ELF-1 (cell line): ENCODE measurements at regions not wholly inside any gene's neighbourhood (a gene's known extent, or its start where the extent isn't known, plus 50 kb on each side); places are given as distances from the start of the nearest gene placed in this dataset.
"Not testable (repeated sequence)": the region's sequence is repeated elsewhere in the genome, so short reads cannot be mapped to it uniquely, and the experiment has no call there.

Source experiments
- DNase-seq: peaks from one replicate; pipeline ENCODE4 v3.0.0-alpha.2; 2016; ENCODE audit warnings: low read depth, low spot score

DNA sequence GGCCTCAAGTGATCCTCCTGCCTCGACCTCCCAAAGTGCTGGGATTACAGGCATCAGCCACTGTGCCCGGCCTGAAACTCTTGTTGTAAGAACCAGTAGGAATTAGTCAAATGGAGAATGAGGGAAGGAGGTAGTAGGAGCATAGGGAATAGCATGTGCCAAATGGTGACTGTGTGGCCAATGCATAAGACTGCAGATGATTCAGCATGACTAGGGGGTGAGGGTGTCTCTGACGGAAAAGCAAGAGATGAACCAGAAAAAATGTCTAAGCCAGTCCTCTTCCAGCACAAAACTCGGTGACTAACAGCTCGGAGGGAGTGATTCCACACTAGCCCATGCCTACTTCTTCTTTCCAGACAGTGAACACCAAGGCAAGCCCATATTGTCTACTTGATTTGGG lies 58.2 kb upstream of the DUSP21 start:
- no peak for DNase-seq

- DNase-seq, result no peak
Measured at GRCh38 chrX:44784241-44784640, 59.6 kb upstream of the DUSP21 start.

- DNase-seq, result no peak
Measured at GRCh38 chrX:44778254-44778653, 65.6 kb upstream of the DUSP21 start.

GRCh38 chrX:44775726-44776125 lies 68.1 kb upstream of the DUSP21 start:
- no peak for DNase-seq

DNA sequence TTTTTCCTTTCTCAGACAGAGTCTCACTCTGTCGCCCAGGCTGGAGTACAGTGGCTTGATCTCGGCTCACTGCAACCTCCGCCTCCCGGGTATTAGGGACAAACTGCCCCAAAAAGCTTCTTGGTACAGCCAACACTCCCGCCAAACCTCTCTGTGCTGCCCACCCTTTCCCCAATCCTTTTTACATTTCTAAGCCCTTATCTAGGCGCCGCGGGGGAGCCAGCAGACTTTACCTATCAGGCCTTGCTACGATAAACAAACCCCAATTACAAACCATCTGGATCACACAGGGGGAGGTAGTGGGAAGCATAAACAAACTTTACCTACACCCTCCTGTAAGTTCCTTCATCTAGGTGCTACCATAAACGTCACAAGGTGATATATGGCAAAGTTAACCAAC lies 69.8 kb upstream of the DUSP21 start:
- DNase-seq, result peak; percentile 87

DNA sequence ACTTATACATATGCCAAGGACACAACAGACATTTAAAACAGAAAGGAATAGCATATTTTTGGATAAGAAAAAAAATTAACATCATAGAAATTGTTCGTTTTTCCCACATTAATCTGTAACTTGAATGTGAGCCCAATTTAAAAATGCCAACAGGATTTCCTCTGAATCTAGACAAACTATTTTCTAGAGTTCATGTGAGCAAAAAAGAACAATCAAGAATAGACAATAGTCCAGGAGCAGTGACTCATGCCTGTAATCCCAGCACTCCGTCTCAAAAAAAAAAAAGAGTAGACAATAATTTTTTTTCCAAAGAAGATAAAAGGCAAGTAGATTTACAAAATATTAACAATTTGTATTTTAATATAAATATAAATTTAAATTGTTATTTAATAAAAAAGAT lies 73.7 kb upstream of the DUSP21 start:
- no peak for DNase-seq

DNA sequence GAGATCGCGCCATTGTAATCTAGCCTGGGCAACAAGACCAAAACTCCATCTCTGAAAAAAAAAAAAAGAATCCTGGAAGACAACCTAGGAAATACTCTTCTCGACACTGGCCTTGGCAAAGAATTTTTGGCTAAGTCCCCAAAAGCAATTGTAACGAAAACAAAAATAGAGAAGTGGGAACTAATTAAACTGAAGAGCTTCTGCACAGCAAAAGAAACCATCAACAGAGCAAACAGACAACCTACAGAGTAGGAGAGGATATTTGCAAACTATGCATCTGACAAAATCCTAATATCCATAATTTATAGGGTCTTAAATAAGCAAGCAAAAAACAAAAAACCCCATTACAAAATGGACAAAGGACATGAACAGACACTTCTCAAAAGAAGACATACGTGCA lies 76.5 kb upstream of the DUSP21 start:
- DNase-seq, result no peak

- DNase-seq, result no peak
Measured at GRCh38 chrX:44765556-44765955, 78.3 kb upstream of the DUSP21 start.

DNA sequence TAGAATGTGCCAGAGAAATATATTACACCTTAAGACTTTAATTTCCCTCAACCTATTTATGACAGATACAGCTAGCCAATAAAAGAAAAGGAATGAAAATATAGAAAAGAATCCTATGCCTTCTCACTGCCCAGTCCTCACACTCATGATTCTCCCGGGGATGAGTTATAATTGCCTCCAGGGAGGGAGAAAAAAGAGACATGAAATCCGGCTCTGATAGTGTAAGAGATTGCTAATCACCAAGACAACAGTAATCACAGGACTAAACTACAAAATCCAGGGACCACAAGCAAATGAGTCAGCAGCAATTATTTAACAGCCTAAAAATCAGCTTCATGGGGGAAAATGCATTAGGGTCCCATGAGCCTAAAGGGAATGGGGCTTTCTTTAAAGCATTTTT lies 95.9 kb upstream of the DUSP21 start:
- DNase-seq, result no peak

DNA sequence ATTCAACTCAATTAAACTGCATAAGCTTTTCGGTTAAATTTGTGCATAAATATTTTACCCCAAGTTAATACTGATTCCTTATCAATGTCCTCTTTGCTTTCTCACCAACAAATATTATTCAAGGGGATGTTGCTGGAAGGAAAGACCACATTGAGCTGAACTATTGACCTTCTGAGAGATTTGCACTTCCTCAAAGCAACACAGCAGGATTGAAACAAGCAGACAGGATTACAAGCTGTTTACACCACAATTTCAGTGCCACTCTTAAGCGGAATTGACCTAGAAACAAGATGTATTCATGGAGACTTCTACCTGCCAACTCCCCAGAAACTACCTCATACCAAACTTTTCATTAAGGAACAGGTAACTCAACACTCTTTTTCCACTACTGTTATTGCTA lies 96.5 kb upstream of the DUSP21 start:
- no peak for DNase-seq

- no peak for DNase-seq
Measured at GRCh38 chrX:44744799-44745198, 99.0 kb upstream of the DUSP21 start.

DNA sequence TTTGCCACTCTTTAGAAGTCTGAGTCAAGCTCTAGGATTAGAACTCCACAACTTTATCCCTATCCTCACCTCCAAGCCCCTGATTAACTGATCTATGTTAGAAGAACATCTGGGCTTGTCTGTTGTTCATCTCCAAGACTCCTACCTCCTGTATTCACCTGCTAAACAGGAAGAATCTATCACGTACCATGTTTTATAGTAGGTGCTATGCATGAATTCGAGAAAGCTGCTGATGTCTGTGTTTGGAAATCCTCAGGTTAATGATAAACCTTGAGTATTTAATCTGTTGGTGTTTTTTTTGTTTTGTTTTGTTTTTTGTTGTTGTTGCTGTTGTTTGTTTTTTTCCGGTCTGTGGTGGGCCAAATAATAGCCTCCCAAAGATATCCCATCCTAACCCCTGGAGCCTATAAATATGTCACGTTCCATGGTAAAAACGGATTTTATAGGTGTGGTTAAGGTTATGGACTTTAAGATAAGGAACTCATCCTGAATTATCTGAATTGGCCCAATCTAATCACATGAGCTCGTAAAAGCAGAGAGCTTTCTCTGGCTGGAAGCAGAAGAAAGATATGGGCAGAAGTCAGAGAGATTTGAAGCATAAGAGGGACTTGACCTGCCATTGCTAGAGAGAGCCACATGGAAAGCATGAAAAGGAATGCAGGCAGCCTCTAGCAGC lies 101.2 kb upstream of the DUSP21 start:
- DNase-seq, result no peak

- not testable (repeated sequence) for DNase-seq
Measured at GRCh38 chrX:44741859-44742258, 102.0 kb upstream of the DUSP21 start.

GRCh38 chrX:44741458-44741857 lies 102.4 kb upstream of the DUSP21 start:
- not testable (repeated sequence) for DNase-seq

- no peak for DNase-seq
Measured at GRCh38 chrX:44735498-44735897, 108.3 kb upstream of the DUSP21 start.

DNA sequence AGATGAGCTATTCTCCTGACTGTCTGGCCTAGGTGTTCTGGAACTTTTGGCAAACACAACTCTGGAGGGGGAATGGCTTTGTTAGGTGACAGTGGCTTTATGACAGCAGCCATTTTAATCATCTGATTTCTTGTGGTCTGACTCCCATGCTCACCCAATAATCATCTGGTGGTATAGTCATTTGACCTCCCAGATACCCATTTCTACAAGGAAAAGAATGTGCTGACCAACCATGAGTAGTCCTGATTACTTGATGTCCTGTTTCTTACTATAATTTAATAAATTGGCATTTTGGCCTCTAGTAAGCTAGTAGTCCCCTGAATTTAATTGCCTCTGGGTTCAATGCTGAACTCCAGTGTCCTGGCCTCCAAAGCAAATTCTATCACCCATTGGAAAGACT lies 109.9 kb upstream of the DUSP21 start:
- no peak for DNase-seq

GRCh38 chrX:44731160-44731559 lies 112.7 kb upstream of the DUSP21 start:
- DNase-seq, result no peak

GRCh38 chrX:44723426-44723825 lies 120.4 kb upstream of the DUSP21 start:
- no peak for DNase-seq

DNA sequence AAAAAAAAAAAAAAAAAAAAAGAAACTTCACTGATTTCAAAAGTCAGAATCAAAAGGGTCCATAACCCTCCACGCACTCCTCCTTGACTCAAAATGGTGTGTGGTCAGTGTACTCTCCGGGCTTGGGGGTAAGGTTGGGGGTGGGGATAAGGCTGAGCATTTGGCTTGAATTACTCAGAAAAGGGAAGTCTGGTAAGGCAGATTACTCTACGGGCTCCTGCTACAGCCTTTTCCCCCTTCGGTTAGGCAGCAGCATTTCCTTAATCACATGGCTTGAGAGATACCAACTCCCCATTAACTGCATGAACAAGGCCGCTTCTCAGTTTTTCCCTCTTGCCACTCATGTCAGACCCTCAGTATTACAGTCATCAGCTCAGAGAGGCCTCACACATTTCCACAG lies 135.4 kb upstream of the DUSP21 start:
- peak; percentile 3 for DNase-seq

DNA sequence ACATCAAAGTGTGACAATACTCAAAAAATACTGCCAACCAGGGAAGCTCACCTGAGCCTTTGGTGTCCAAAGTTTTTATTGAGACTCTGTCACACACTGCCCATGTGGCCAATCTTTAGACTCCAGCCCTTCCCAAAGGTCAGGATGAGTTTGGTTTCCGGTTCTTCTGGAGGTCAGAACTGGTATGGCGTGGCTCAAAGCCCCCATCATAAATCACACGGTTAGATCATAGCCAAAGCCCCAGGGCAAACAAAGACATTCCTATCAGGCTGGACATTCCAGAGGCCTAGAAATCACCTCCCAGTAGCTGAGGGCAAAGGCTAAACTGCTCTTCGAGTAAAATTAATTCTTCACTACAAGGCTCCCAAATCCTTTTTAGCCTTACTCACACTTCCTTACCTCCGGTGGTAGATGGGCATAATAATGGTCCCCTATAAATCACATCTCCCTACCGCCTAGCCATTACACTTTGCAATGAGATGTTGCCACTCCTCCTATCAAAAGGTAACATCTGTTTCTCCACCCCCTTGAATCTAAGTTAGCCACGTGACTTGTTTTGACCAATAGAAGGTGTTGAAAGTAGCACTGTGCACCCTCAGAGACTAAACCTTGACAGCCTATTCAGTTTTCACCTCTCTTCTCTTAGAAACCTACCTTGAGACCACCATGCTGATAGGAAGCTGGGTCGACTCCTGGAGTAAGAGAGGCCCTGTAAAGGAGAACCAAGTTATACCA lies 137.8 kb upstream of the DUSP21 start:
- DNase-seq, result peak; percentile 92

DNA sequence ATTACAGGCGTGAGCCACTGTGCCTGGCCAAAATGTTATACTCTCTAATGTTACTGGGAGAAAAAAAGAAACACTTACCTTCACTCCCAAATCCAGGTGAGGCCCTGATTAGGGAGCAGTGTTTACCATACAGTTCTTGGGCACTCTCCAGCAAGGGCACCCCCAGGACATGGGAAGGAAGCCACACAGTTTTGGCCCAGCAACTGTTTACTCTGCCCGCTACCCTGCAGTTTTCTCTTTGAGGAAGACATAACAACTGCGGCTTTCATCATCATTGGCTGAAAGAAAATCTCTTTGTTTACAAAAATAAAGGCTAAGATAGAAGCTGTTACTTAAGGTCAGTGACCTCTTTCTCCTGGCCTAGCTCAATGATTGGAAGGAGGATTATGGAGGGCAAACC lies 145.5 kb upstream of the DUSP21 start:
- peak; percentile 17 for DNase-seq

GRCh38 chrX:44693255-44693654 lies 150.6 kb upstream of the DUSP21 start:
- DNase-seq, result no peak

GRCh38 chrX:44690129-44690528 lies 147.5 kb upstream of the FUNDC1 start:
- DNase-seq, result no peak
